ENCODE measurements at regions not wholly inside any gene's neighbourhood (a gene's known extent, or its start where the extent isn't known, plus 50 kb on each side); places are given as distances from the start of the nearest gene placed in this dataset.

DNA sequence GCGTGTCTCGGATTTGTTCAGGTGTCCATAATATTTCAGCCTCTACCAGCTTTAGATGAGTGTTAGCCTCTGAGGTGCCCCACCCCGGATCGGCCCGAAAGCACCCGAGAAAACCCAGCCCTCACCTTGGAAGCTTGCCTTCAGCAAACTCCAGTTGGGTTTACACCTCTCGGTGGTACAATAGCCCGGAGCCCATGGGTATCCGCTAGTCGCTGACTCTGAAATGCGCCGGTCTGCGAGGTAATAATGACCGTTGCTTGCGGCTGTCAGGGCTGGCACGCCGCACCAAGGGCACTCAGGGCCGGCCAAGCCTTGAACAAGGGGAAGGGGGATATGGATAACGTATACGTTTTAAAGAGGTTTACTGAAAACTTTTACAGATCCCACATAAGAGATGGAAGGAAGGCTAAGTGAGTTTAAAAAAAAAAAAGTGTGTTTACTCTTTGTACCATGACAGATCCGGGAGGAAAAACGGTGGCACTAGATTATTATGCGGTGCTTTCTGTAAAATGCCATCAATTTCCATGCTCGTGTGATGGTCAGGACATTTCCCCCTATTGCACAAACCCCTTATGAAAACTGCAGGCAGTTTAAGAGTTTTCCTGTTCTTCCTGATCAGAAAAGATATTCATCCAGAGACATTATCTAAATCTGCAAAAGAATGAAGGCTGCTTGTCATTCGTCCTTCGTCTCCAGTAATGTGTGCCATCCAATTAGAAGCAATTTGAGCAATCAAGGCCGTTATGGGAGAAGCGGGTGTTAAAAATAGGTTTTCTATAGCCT is 124.2 kb downstream of the TMEM161B start:
- Histone ChIP-seq H3K27me3 (peaks cover 0 to 19% (median 5%) of the 10 kb centered on the region in 4 donors), H3K9me3 (no peaks in the 10 kb centered on the region), H3K4me1 (peaks cover 9 to 14% (median 9%) of the 10 kb centered on the region in 3 donors), H3K27ac (no peak overlapping the region), H3K4me3 (peak overlapping the region in 1 of 4 donors; percentile 40), H3K36me3 (no peaks in the 10 kb centered on the region)
- DNase-seq, result no peak
- 9 to 10% methylated on average over 28 of the region's 28 CpGs for WGBS, 2 donors
- no peak for ATAC-seq
- intact Hi-C loops (cut with DNase I), result loop anchor here in 1 of 3 donors (5.0 kb wide), 1 partner anchor 533 kb away; no protein-coding TSS in a partner anchor
- TF ChIP-seq, protein P1, sequence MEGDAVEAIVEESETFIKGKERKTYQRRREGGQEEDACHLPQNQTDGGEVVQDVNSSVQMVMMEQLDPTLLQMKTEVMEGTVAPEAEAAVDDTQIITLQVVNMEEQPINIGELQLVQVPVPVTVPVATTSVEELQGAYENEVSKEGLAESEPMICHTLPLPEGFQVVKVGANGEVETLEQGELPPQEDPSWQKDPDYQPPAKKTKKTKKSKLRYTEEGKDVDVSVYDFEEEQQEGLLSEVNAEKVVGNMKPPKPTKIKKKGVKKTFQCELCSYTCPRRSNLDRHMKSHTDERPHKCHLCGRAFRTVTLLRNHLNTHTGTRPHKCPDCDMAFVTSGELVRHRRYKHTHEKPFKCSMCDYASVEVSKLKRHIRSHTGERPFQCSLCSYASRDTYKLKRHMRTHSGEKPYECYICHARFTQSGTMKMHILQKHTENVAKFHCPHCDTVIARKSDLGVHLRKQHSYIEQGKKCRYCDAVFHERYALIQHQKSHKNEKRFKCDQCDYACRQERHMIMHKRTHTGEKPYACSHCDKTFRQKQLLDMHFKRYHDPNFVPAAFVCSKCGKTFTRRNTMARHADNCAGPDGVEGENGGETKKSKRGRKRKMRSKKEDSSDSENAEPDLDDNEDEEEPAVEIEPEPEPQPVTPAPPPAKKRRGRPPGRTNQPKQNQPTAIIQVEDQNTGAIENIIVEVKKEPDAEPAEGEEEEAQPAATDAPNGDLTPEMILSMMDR (IDR thresholded peaks at IDR 0.05), result no peak
- FAIRE-seq, result no peak

DNA sequence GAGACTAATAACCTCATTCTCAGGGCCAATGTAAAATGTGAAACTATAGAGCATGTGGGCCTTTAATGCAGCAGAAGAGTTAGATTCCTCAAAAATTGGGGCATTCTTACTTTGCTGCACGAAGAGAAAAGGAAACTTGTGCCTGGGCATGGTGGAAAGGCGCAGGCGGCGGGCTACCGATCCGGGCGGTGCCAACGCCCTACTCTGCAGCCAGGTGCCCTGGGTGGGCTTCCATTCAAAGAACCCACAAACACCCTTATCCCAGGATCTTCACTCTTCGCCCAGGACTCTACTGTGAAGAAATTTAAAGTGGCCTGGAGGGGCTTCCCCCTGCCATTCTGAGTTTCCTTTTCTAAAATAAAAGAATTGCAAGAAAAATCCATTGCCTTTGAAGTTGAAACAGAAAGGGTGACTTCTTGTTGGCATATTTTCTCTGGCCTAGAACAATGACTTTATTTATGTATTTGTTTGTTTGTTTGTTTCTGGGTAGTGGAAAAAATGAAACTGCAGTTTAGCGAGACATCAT is 124.9 kb downstream of the TMEM161B start:
- WGBS, 2 donors, result 24 to 25% methylated on average over 10 of the region's 10 CpGs
- Histone ChIP-seq H3K9me3 (no peaks in the 10 kb centered on the region), H3K27ac (no peak overlapping the region), H3K36me3 (no peaks in the 10 kb centered on the region), H3K4me1 (peaks cover 9 to 14% (median 9%) of the 10 kb centered on the region in 3 donors), H3K27me3 (peaks cover 0 to 19% (median 5%) of the 10 kb centered on the region in 4 donors), H3K4me3 (peak overlapping the region in 1 of 4 donors; percentile 40)
- ATAC-seq (no peak), FAIRE-seq (no peak), DNase-seq (no peak)
- intact Hi-C loops (cut with DNase I), result no loop called here
- TF ChIP-seq, protein P1 (IDR thresholded peaks at IDR 0.05), result no peak

DNA sequence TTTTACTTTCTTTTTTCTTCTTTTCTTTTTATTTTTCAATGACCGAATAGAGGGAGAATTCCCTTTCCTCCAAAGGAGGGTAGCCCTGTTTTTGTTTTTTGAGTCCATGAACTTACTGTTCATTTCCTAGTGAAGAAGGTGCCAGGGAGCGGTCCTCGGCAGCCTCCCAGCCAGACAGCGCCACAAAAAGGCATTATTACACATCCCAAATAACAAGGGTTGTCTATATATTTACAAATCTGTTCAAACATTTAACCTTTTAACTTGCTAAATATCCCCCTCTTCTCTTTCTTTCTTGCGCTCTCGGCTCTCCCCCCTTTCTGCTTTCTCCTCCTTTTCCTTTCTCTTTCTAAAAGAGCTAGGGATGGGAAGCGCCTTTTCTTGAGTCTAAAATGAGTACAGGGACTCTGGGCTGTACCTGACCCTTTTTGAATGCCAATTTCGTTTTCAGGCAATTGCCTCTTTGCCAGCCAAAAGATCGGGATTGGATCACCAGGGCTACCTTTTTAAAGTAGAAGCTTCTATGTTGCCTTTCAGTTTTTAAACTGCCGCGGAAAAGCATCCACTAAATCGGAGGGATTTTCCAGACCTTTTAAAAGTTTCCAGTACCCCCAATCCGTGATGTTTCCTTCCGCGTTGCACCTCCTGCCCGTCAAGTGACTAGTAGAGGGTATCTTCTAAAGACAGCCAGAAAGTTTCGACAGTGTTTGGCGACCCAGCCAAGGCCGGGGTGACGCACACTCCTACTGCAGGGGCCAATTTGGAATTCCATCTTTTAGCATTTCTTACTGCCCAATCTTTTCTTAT is 125.6 kb downstream of the TMEM161B start:
- ATAC-seq, result no peak
- Histone ChIP-seq H3K27ac (no peak overlapping the region), H3K4me3 (peak overlapping the region in 2 of 4 donors; percentile 13 to 40), H3K4me1 (peaks cover 9 to 14% (median 9%) of the 10 kb centered on the region in 3 donors), H3K36me3 (no peaks in the 10 kb centered on the region), H3K27me3 (peaks cover 0 to 20% (median 5%) of the 10 kb centered on the region in 4 donors), H3K9me3 (no peaks in the 10 kb centered on the region)
- no peak for DNase-seq
- TF ChIP-seq, protein P1 (IDR thresholded peaks at IDR 0.05), result no peak
- intact Hi-C loops (cut with DNase I), result no loop called here
- WGBS, 2 donors, result 6 to 7% methylated on average over 20 of the region's 20 CpGs
- FAIRE-seq, result no peak

DNA sequence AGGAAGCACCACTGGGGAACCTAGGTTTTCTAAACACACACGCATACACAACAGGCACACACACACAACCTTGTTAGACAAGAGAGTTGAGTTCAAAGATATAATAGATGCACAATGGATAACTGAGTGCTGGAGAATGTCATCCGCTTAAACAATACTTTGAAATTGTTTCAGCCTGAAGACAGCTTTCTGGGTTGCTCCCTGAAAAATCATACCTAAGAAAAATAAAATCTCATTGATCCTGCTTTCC is 126.1 kb downstream of the TMEM161B start:
- Histone ChIP-seq H3K27me3 (peaks cover 0 to 25% (median 5%) of the 10 kb centered on the region in 4 donors), H3K27ac (no peak overlapping the region), H3K4me3 (peak overlapping the region in 2 of 4 donors; percentile 13 to 40), H3K4me1 (peaks cover 9 to 14% (median 9%) of the 10 kb centered on the region in 3 donors), H3K36me3 (no peaks in the 10 kb centered on the region), H3K9me3 (no peaks in the 10 kb centered on the region)
- 9% methylated on average over 2 of the region's 2 CpGs for WGBS, 2 donors
- ATAC-seq, result no peak
- FAIRE-seq, result no peak
- DNase-seq, result no peak
- TF ChIP-seq, protein P1 (IDR thresholded peaks at IDR 0.05), result no peak
- intact Hi-C loops (cut with DNase I), result no loop called here

All from pancreas (tissue), 10 donors.